Naive thymus-derived CD4-positive, alpha-beta T cell (primary cell): ENCODE measurements at regions not wholly inside any gene's neighbourhood (a gene's known extent, or its start where the extent isn't known, plus 50 kb on each side); places are given as distances from the start of the nearest gene placed in this dataset.
A peak's percentile ranks its signal among the peaks of the same experiment; 100 is the strongest.

ENCODE experiments used
- ATAC-seq: fragments of 150-1000 bp; cut with Tn5 transposase; 2 replicates; pipeline ENCODE4 v1.10.0; 2021; ENCODE audit warnings: mild to moderate bottlenecking, moderate library complexity
- CTCF ChIA-PET: fragments of 350-600 bp; sonication (Branson Sonifier 250); formaldehyde crosslinking; loops from one replicate; lab custom pipeline; 2021; ENCODE audit warnings: antibody characterized with exemption; lab: Charles Lee
- POLR2A ChIA-PET: fragments of 350-600 bp; sonication (Branson Sonifier 250); formaldehyde crosslinking; loops from one replicate; lab custom pipeline; 2021; ENCODE audit warnings: antibody characterized with exemption, inconsistent platforms; lab: Charles Lee
- DNase-seq, 9 donors: peaks; one replicate each; pipeline versions ENCODE4 v3.0.0 to v3.0.0-alpha.2; 2020 to 2022; ENCODE audit warnings: mixed read lengths in 1 of 9
- H3K27ac ChIP-seq: one replicate; pipeline ENCODE4 v1.7.0; 2013; ENCODE audit warnings: mild to moderate bottlenecking, low read depth, low read length, moderate library complexity
- H3K27me3 ChIP-seq, 2 donors: one replicate each; pipeline ENCODE4 v1.7.0; 2013; ENCODE audit warnings: low read length in 2 of 2, mild to moderate bottlenecking in 2 of 2, moderate library complexity in 2 of 2; ENCODE audit not compliant: control insufficient read depth in 2 of 2, insufficient read depth in 2 of 2
- H3K36me3 ChIP-seq, 3 experiments: 1 replicate in 2 of 3; 2 replicates in 1 of 3; pipeline ENCODE4 v1.7.0; 2013; ENCODE audit warnings: low read length in 3 of 3, mild to moderate bottlenecking in 3 of 3, moderate library complexity in 1 of 3; ENCODE audit not compliant: insufficient read depth in 3 of 3, control insufficient read depth in 2 of 3
- H3K4me1 ChIP-seq, 2 donors: one replicate each; pipeline ENCODE4 v1.7.0; 2013; ENCODE audit warnings: low read length in 2 of 2, mild to moderate bottlenecking in 2 of 2, moderate library complexity in 1 of 2; ENCODE audit not compliant: control insufficient read depth in 2 of 2, insufficient read depth in 2 of 2
- H3K4me3 ChIP-seq: 2 replicates; pipeline ENCODE4 v1.7.0; 2013; ENCODE audit warnings: mild to moderate bottlenecking, low read length
- H3K9me3 ChIP-seq, 3 experiments: 1 replicate in 2 of 3; 2 replicates in 1 of 3; pipeline ENCODE4 v1.7.0; 2013; ENCODE audit warnings: low read length in 3 of 3; ENCODE audit not compliant: control insufficient read depth in 2 of 3
- H3K27ac Mint-ChIP-seq, 9 donors: one replicate each; pipeline ENCODE4 v1.8.0; 2020 to 2022; ENCODE audit warnings: mixed read lengths in 9 of 9, mild to moderate bottlenecking in 8 of 9, moderate library complexity in 5 of 9, inconsistent platforms in 2 of 9
- H3K27me3 Mint-ChIP-seq, 5 donors: one replicate each; pipeline ENCODE4 v1.8.0; 2021 to 2022; ENCODE audit warnings: mixed read lengths in 5 of 5, mild to moderate bottlenecking in 1 of 5
- H3K36me3 Mint-ChIP-seq, 5 donors: one replicate each; pipeline ENCODE4 v1.8.0; 2020 to 2022; ENCODE audit warnings: mixed read lengths in 5 of 5, mild to moderate bottlenecking in 3 of 5, inconsistent platforms in 1 of 5
- H3K4me1 Mint-ChIP-seq, 7 donors: one replicate each; pipeline ENCODE4 v1.8.0; 2020 to 2022; ENCODE audit warnings: mixed read lengths in 7 of 7, mild to moderate bottlenecking in 3 of 7, inconsistent platforms in 1 of 7
- H3K4me3 Mint-ChIP-seq, 10 donors: one replicate each; pipeline ENCODE4 v1.8.0; 2020 to 2022; ENCODE audit warnings: mild to moderate bottlenecking in 10 of 10, mixed read lengths in 10 of 10, moderate library complexity in 6 of 10, inconsistent platforms in 2 of 10
- H3K9me3 Mint-ChIP-seq, 11 donors: one replicate each; pipeline ENCODE4 v1.8.0; 2020 to 2022; ENCODE audit warnings: mixed read lengths in 11 of 11, mild to moderate bottlenecking in 4 of 11, inconsistent platforms in 1 of 11, moderate library complexity in 1 of 11
- intact Hi-C, 2 donors: fragments of 100-400 bp; cut with micrococcal nuclease; formaldehyde crosslinking; loops; one replicate each; pipeline ENCODE4 v1.15.1; 2023

- H3K27ac Mint-ChIP-seq: no peak overlapping the region
- intact Hi-C loops: no loop called here
Observed at GRCh38 chr16:26762594-26762993, 304.1 kb upstream of the C16orf82 start.

GRCh38 chr16:26765087-26765486 lies 301.6 kb upstream of the C16orf82 start:
- CTCF ChIA-PET: no interaction called here

More at GRCh38 chr16:26762594-26762993, 304.1 kb upstream of the C16orf82 start:
- DNase-seq (no peak), ATAC-seq (no peak)
- no peaks in the 10 kb centered on the region for H3K36me3 ChIP-seq
- peaks cover 10 to 27% (median 18%) of the 10 kb centered on the region in 5 donors for H3K27me3 Mint-ChIP-seq
- ChIA-PET CTCF (no interaction called here), POLR2A (no interaction called here)
- no peaks in the 10 kb centered on the region for H3K27me3 ChIP-seq
- peaks cover 0 to 8% (median 0%) of the 10 kb centered on the region in 11 donors for H3K9me3 Mint-ChIP-seq
- H3K4me3 Mint-ChIP-seq: no peak overlapping the region
- H3K4me1 Mint-ChIP-seq: no peaks in the 10 kb centered on the region
- no peak overlapping the region for H3K27ac ChIP-seq
- no peaks in the 10 kb centered on the region for H3K36me3 Mint-ChIP-seq
- no peaks in the 10 kb centered on the region for H3K4me1 ChIP-seq
- H3K9me3 ChIP-seq: no peaks in the 10 kb centered on the region
- H3K4me3 ChIP-seq: no peak overlapping the region

GRCh38 chr16:26768385-26769010 lies 298.2 kb upstream of the C16orf82 start:
- Histone ChIP-seq H3K27me3 (no peaks in the 10 kb centered on the region), H3K4me1 (no peaks in the 10 kb centered on the region), H3K36me3 (no peaks in the 10 kb centered on the region), H3K9me3 (no peaks in the 10 kb centered on the region), H3K27ac (no peak overlapping the region), H3K4me3 (no peak overlapping the region)
- ATAC-seq (no peak), DNase-seq (no peak)
- Mint-ChIP-seq H3K27ac (no peak overlapping the region), H3K27me3 (peaks cover 16 to 46% (median 38%) of the 10 kb centered on the region in 5 donors), H3K36me3 (no peaks in the 10 kb centered on the region), H3K4me1 (peaks cover 0 to 25% (median 0%) of the 10 kb centered on the region in 7 donors), H3K9me3 (peaks cover 0 to 4% (median 0%) of the 10 kb centered on the region in 11 donors), H3K4me3 (no peak overlapping the region)
- CTCF ChIA-PET: no interaction called here
- POLR2A ChIA-PET: no interaction called here
- intact Hi-C loops: no loop called here

More at GRCh38 chr16:26765087-26765486, 301.6 kb upstream of the C16orf82 start:
- no peak overlapping the region for H3K4me3 Mint-ChIP-seq
- peak in 1 of 9 donors; percentile 1 for DNase-seq
- Histone ChIP-seq H3K9me3 (no peaks in the 10 kb centered on the region), H3K27me3 (no peaks in the 10 kb centered on the region), H3K36me3 (no peaks in the 10 kb centered on the region), H3K27ac (no peak overlapping the region), H3K4me1 (no peaks in the 10 kb centered on the region), H3K4me3 (no peak overlapping the region)
- no peak for ATAC-seq
- H3K27ac Mint-ChIP-seq: no peak overlapping the region
- POLR2A ChIA-PET: no interaction called here
- peaks cover 18 to 38% (median 25%) of the 10 kb centered on the region in 5 donors for H3K27me3 Mint-ChIP-seq
- H3K4me1 Mint-ChIP-seq: peaks cover 0 to 10% (median 0%) of the 10 kb centered on the region in 7 donors
- no peaks in the 10 kb centered on the region for H3K36me3 Mint-ChIP-seq
- peaks cover 0 to 7% (median 0%) of the 10 kb centered on the region in 11 donors for H3K9me3 Mint-ChIP-seq
- intact Hi-C loops: no loop called here

GRCh38 chr16:26770547-26770946 lies 296.2 kb upstream of the C16orf82 start:
- no peaks in the 10 kb centered on the region for H3K36me3 Mint-ChIP-seq

GRCh38 chr16:26772503-26772902 lies 294.2 kb upstream of the C16orf82 start:
- Mint-ChIP-seq H3K27me3 (peaks cover 10 to 60% (median 45%) of the 10 kb centered on the region in 5 donors), H3K4me3 (no peak overlapping the region), H3K36me3 (peaks cover 0 to 3% (median 0%) of the 10 kb centered on the region in 5 donors), H3K27ac (no peak overlapping the region), H3K9me3 (peaks cover 0 to 9% (median 3%) of the 10 kb centered on the region in 11 donors), H3K4me1 (peaks cover 0 to 25% (median 0%) of the 10 kb centered on the region in 7 donors)
- POLR2A ChIA-PET: no interaction called here
- Histone ChIP-seq H3K4me3 (no peak overlapping the region), H3K27ac (no peak overlapping the region), H3K9me3 (no peaks in the 10 kb centered on the region), H3K36me3 (no peaks in the 10 kb centered on the region), H3K4me1 (no peaks in the 10 kb centered on the region), H3K27me3 (no peaks in the 10 kb centered on the region)
- intact Hi-C loops: no loop called here
- ATAC-seq: no peak
- CTCF ChIA-PET: no interaction called here
- no peak for DNase-seq

More at GRCh38 chr16:26770547-26770946, 296.2 kb upstream of the C16orf82 start:
- H3K4me1 Mint-ChIP-seq: peaks cover 0 to 25% (median 0%) of the 10 kb centered on the region in 7 donors
- no peak overlapping the region for H3K4me3 Mint-ChIP-seq
- no peaks in the 10 kb centered on the region for H3K36me3 ChIP-seq
- H3K9me3 Mint-ChIP-seq: peaks cover 0 to 8% (median 4%) of the 10 kb centered on the region in 11 donors
- no peak overlapping the region for H3K27ac ChIP-seq
- H3K9me3 ChIP-seq: no peaks in the 10 kb centered on the region
- no peak for DNase-seq
- ChIA-PET POLR2A (no interaction called here), CTCF (no interaction called here)
- no peak overlapping the region for H3K27ac Mint-ChIP-seq
- intact Hi-C loops: no loop called here
- peaks cover 13 to 52% (median 48%) of the 10 kb centered on the region in 5 donors for H3K27me3 Mint-ChIP-seq
- H3K27me3 ChIP-seq: no peaks in the 10 kb centered on the region
- H3K4me3 ChIP-seq: no peak overlapping the region
- ATAC-seq: no peak
- H3K4me1 ChIP-seq: no peaks in the 10 kb centered on the region

- Mint-ChIP-seq H3K36me3 (peaks cover 0 to 3% (median 0%) of the 10 kb centered on the region in 5 donors), H3K27me3 (peaks cover 29 to 56% (median 51%) of the 10 kb centered on the region in 5 donors), H3K4me3 (no peak overlapping the region), H3K4me1 (no peaks in the 10 kb centered on the region), H3K27ac (no peak overlapping the region), H3K9me3 (peaks cover 0 to 9% (median 3%) of the 10 kb centered on the region in 11 donors)
- H3K36me3 ChIP-seq: no peaks in the 10 kb centered on the region
- POLR2A ChIA-PET: no interaction called here
- no peaks in the 10 kb centered on the region for H3K9me3 ChIP-seq
- H3K27ac ChIP-seq: no peak overlapping the region
- H3K4me1 ChIP-seq: no peaks in the 10 kb centered on the region
- no peaks in the 10 kb centered on the region for H3K27me3 ChIP-seq
- ATAC-seq (no peak), DNase-seq (no peak)
- H3K4me3 ChIP-seq: no peak overlapping the region
- CTCF ChIA-PET: no interaction called here
- intact Hi-C loops: no loop called here
Observed at GRCh38 chr16:26777821-26778220, 288.9 kb upstream of the C16orf82 start.

GRCh38 chr16:26787924-26788323 lies 278.8 kb upstream of the C16orf82 start:
- no peaks in the 10 kb centered on the region for H3K9me3 ChIP-seq
- no peak for DNase-seq
- H3K36me3 ChIP-seq: no peaks in the 10 kb centered on the region
- Mint-ChIP-seq H3K9me3 (peaks cover 0 to 5% (median 0%) of the 10 kb centered on the region in 11 donors), H3K36me3 (no peaks in the 10 kb centered on the region), H3K27me3 (peaks cover 12 to 32% (median 16%) of the 10 kb centered on the region in 5 donors), H3K4me3 (no peak overlapping the region), H3K27ac (no peak overlapping the region), H3K4me1 (no peaks in the 10 kb centered on the region)
- POLR2A ChIA-PET: no interaction called here
- H3K27me3 ChIP-seq: no peaks in the 10 kb centered on the region
- no peak for ATAC-seq
- intact Hi-C loops: no loop called here
- no peak overlapping the region for H3K27ac ChIP-seq
- H3K4me1 ChIP-seq: no peaks in the 10 kb centered on the region
- CTCF ChIA-PET: no interaction called here
- H3K4me3 ChIP-seq: no peak overlapping the region
